K562 (cell line): ENCODE measurements at regions not wholly inside any gene's neighbourhood (a gene's known extent, or its start where the extent isn't known, plus 50 kb on each side); places are given as distances from the start of the nearest gene placed in this dataset.

Experiments
- ATAC-seq: fragments of 200-7000 bp; cut with Tn5 transposase; 3 replicates; pipeline ENCODE4 v1.9.1; 2020; ENCODE audit warnings: moderate library complexity
- BruUV-seq: library from RNA; stranded (reverse); fragments of 400-500 nt; replicated peaks from 2 replicates; lab custom pipeline; 2021; lab: Mats Ljungman, UMichigan
- CTCF ChIA-PET: fragments of 300-600 bp; formaldehyde crosslinking; extraction: SDS; loops from one replicate; lab custom pipeline; 2021; ENCODE audit warnings: low intra/inter-chr PET ratio; lab: Yijun Ruan, JAX
- POLR2A ChIA-PET: fragments of 300-600, 350-650 bp; sonication (Branson Sonifier 250); formaldehyde crosslinking; extraction: SDS; loops from one replicate; lab custom pipeline; 2021; ENCODE audit warnings: antibody characterized with exemption, inconsistent platforms; lab: Yijun Ruan, JAX
- DNase-seq, 4 experiments: peaks; one replicate each; pipeline versions ENCODE4 v3.0.0 to v3.0.0-alpha.2; 2011 to 2018; ENCODE audit warnings: low spot score in 3 of 4, mixed read lengths in 3 of 4; ENCODE audit errors: extremely low read depth in 1 of 4
- FAIRE-seq: peaks from 2 replicates; lab custom pipeline; 2011; peaks lifted over from hg19 to GRCh38; lab: Jason Lieb, UNC
- H2AFZ ChIP-seq: 2 replicates; pipeline ENCODE4 v1.6.0; 2011; ENCODE audit warnings: low read depth, low read length, control low read depth, inconsistent platforms
- H3K27ac ChIP-seq: fragments of 200-600 bp; 3 replicates; pipeline ENCODE4 v1.8.0; 2011; ENCODE audit warnings: low read depth, mild to moderate bottlenecking, control low read depth, inconsistent platforms, low read length, moderate library complexity, mixed read lengths; ENCODE audit errors: extremely low read depth
- H3K27me3 ChIP-seq, 2 experiments: fragments of 300-600 bp in 1 of 2; 2 replicates in 1 of 2; 3 replicates in 1 of 2; pipeline versions ENCODE4 v1.6.0 to v1.8.0; 2011; ENCODE audit warnings: inconsistent platforms in 2 of 2, low read length in 2 of 2, mild to moderate bottlenecking in 1 of 2, mixed read lengths in 1 of 2, moderate library complexity in 1 of 2; ENCODE audit not compliant: control insufficient read depth in 2 of 2, insufficient read depth in 2 of 2
- H3K36me3 ChIP-seq: fragments of 300-600 bp; 3 replicates; pipeline ENCODE4 v1.8.0; 2011; ENCODE audit warnings: mild to moderate bottlenecking, low read length, inconsistent platforms; ENCODE audit not compliant: control insufficient read depth, insufficient read depth
- H3K4me1 ChIP-seq, 2 experiments: fragments of 200-600 bp in 1 of 2; replicated peaks in 1 of 2; 2 replicates in 1 of 2; 3 replicates in 1 of 2; pipeline versions ENCODE4 v1.5.1 to v1.8.0; 2011; ENCODE audit warnings: inconsistent platforms in 2 of 2, low read length in 2 of 2, mild to moderate bottlenecking in 1 of 2, mixed read lengths in 1 of 2, moderate library complexity in 1 of 2; ENCODE audit not compliant: control insufficient read depth in 2 of 2, insufficient read depth in 2 of 2
- H3K4me2 ChIP-seq: 2 replicates; pipeline ENCODE4 v1.6.1; 2011; ENCODE audit warnings: low read length, control low read depth, inconsistent platforms, mixed read lengths; ENCODE audit not compliant: insufficient read depth
- H3K4me3 ChIP-seq: fragments of 200-600 bp; sonication (generic), shearing (Covaris generic); 2 replicates; pipeline ENCODE4 v1.5.1; 2016; ENCODE audit warnings: control low read depth, inconsistent platforms
- H3K79me2 ChIP-seq: fragments of 200-600 bp; 3 replicates; pipeline ENCODE4 v1.8.0; 2011; ENCODE audit warnings: low read length, inconsistent platforms; ENCODE audit not compliant: control insufficient read depth, insufficient read depth
- H3K9ac ChIP-seq, 2 experiments: 2 replicates each; pipeline versions ENCODE4 v1.6.0 to v1.6.1; 2011; ENCODE audit warnings: low read depth in 2 of 2, low read length in 2 of 2, control low read depth in 1 of 2, inconsistent platforms in 1 of 2, mild to moderate bottlenecking in 1 of 2, mixed read lengths in 1 of 2; ENCODE audit not compliant: insufficient read depth in 1 of 2
- H3K9me1 ChIP-seq: one replicate; pipeline ENCODE4 v1.6.0; 2011; ENCODE audit warnings: inconsistent platforms, mild to moderate bottlenecking, low read length, moderate library complexity; ENCODE audit not compliant: control insufficient read depth, insufficient read depth
- H3K9me3 ChIP-seq: replicated peaks from 2 replicates; pipeline ENCODE4 v1.5.1; 2011; ENCODE audit warnings: low read depth, low read length, inconsistent platforms; ENCODE audit not compliant: control insufficient read depth, insufficient read depth
- H4K20me1 ChIP-seq: replicated peaks from 2 replicates; pipeline ENCODE4 v1.6.1; 2011; ENCODE audit warnings: low read length, inconsistent platforms, mixed read lengths; ENCODE audit not compliant: control insufficient read depth, insufficient read depth
- CTCF ChIP-seq, 3 experiments: IDR thresholded peaks in 2 of 3; conservative IDR thresholded peaks in 1 of 3; 2 replicates each; pipeline ENCODE4 v1.5.1; 2011 to 2012; ENCODE audit warnings: low read length in 3 of 3, mild to moderate bottlenecking in 3 of 3, control low read depth in 2 of 3, improper control_type of control experiment in 1 of 3, inconsistent platforms in 1 of 3, low read depth in 1 of 3, mixed read lengths in 1 of 3, moderate library complexity in 1 of 3; ENCODE audit not compliant: insufficient read depth in 2 of 3
- JUND ChIP-seq, 2 experiments: IDR thresholded peaks; 2 replicates in 1 of 2; 3 replicates in 1 of 2; pipeline ENCODE4 v1.6.1; 2011; ENCODE audit warnings: borderline replicate concordance in 2 of 2, low read depth in 2 of 2, low read length in 2 of 2, improper control_type of control experiment in 1 of 2, missing biosample characterization in 1 of 2, missing genetic modification characterization in 1 of 2, missing genetic modification reagents in 1 of 2
- ZNF592 ChIP-seq: fragments of 450-650 bp; IDR thresholded peaks from 2 replicates; pipeline ENCODE4 v1.6.1; 2017; ENCODE audit warnings: antibody characterized with exemption, mild to moderate bottlenecking
- WGBS: fragments of 100-300 bp; shearing (Covaris generic); methylation state at CpG from one replicate; pipeline ENCODE4 v1.1.6; 2016; ENCODE audit warnings: low coverage, mixed read lengths; ENCODE audit not compliant: insufficient coverage; ENCODE audit errors: missing lambda C conversion rate; 5-methylcytosine and 5-hydroxymethylcytosine counted together
- in situ Hi-C: fragments of 300-500 bp; cut with MboI; formaldehyde crosslinking; loops from 4 replicates; pipeline ENCODE4 v1.15.0; 2018; ENCODE audit warnings: inconsistent platforms, mixed read lengths
- intact Hi-C: fragments of 100-400 bp; cut with micrococcal nuclease; formaldehyde crosslinking; loops from 2 replicates; pipeline ENCODE4 v1.14.2; 2022

GRCh38 chr6:169344750-169345065 is 91.1 kb upstream of the THBS2 start:
- no peaks in the 10 kb centered on the region for H3K36me3 ChIP-seq
- H3K4me1 ChIP-seq = peaks cover 0 to 4% of the 10 kb centered on the region in 2 experiments; a peak in 3 of 5 replicates
- H3K27me3 ChIP-seq = peaks cover 13 to 25% of the 10 kb centered on the region in 2 experiments
- FAIRE-seq (no peak), DNase-seq (no peak), ATAC-seq (peak; percentile 52)
- BruUV-seq = no TSS peak
- ChIA-PET CTCF (no interaction called here), POLR2A (interaction anchor here (0.6 kb wide), 1 partner anchor 12 kb away, joined by 3 read pairs; no protein-coding TSS in a partner anchor)
- TF ChIP-seq CTCF (IDR thresholded peaks at IDR 0.05 in 2 of 3, conservative IDR thresholded peaks at IDR 0.05 in 1 of 3; ENCODE audit: insufficient read depth in 2 of 3, low read depth in 1 of 3, low read length in 3 of 3) = no peak
- TF ChIP-seq ZNF592 = no peak
- no peak for TF ChIP-seq JUND (IDR thresholded peaks at IDR 0.05; ENCODE audit: borderline replicate concordance, low read depth, low read length)
- no peak for TF ChIP-seq JUND (tag; IDR thresholded peaks at IDR 0.05; ENCODE audit: borderline replicate concordance, low read depth, low read length)
- WGBS = 11% methylated on average over 7 of the region's 7 CpGs
- in situ Hi-C loops (no loop called here), intact Hi-C loops (no loop called here)
- no peak overlapping the region for H3K27ac ChIP-seq
- no peaks in the 10 kb centered on the region for H3K79me2 ChIP-seq
- no peak overlapping the region for H3K4me3 ChIP-seq
- H3K9ac ChIP-seq = no peak overlapping the region
- no peaks in the 10 kb centered on the region for H3K9me3 ChIP-seq
- no peak overlapping the region for H2AFZ ChIP-seq
- H4K20me1 ChIP-seq = no peaks in the 10 kb centered on the region
- H3K9me1 ChIP-seq = no peaks in the 10 kb centered on the region
- H3K4me2 ChIP-seq = no peak overlapping the region
